Neural crest cell (in vitro differentiated cells): ENCODE measurements at regions not wholly inside any gene's neighbourhood (a gene's known extent, or its start where the extent isn't known, plus 50 kb on each side); places are given as distances from the start of the nearest gene placed in this dataset.

Source experiments
- DNase-seq: peaks from one replicate; pipeline ENCODE4 v3.0.0; 2021; ENCODE audit warnings: low read depth, mixed read lengths, low spot score
- H3K27ac Mint-ChIP-seq: one replicate; pipeline ENCODE4 v1.8.0; 2021; ENCODE audit warnings: mild to moderate bottlenecking, mixed read lengths; ENCODE audit not compliant: unreplicated experiment
- H3K27me3 Mint-ChIP-seq: 2 replicates; pipeline ENCODE4 v1.8.0; 2021; ENCODE audit warnings: low read depth, mild to moderate bottlenecking, mixed read lengths
- H3K36me3 Mint-ChIP-seq: 2 replicates; pipeline ENCODE4 v1.8.0; 2021; ENCODE audit warnings: low read depth, mild to moderate bottlenecking, mixed read lengths
- H3K4me1 Mint-ChIP-seq: 2 replicates; pipeline ENCODE4 v1.8.0; 2021; ENCODE audit warnings: mixed read lengths
- H3K4me3 Mint-ChIP-seq: one replicate; pipeline ENCODE4 v1.8.0; 2021; ENCODE audit warnings: mild to moderate bottlenecking, mixed read lengths
- H3K9me3 Mint-ChIP-seq: 2 replicates; pipeline ENCODE4 v1.8.0; 2021; ENCODE audit warnings: mixed read lengths
- CTCF ChIP-seq: fragments of 200-600 bp; sonication (generic); conservative IDR thresholded peaks from 2 replicates; pipeline ENCODE4 v1.5.0; 2021; ENCODE audit warnings: antibody characterized with exemption, mild to moderate bottlenecking

GRCh38 chr14:86796221-86797074 is 1196.5 kb downstream of the GALC start:
- H3K36me3 Mint-ChIP-seq, result no peaks in the 10 kb centered on the region
- TF ChIP-seq CTCF, result no peak
- H3K27ac Mint-ChIP-seq, result no peak overlapping the region
- H3K27me3 Mint-ChIP-seq, result no peaks in the 10 kb centered on the region
- no peaks in the 10 kb centered on the region for H3K9me3 Mint-ChIP-seq
- H3K4me3 Mint-ChIP-seq, result no peak overlapping the region
- H3K4me1 Mint-ChIP-seq, result no peaks in the 10 kb centered on the region
- no peak for DNase-seq

DNA sequence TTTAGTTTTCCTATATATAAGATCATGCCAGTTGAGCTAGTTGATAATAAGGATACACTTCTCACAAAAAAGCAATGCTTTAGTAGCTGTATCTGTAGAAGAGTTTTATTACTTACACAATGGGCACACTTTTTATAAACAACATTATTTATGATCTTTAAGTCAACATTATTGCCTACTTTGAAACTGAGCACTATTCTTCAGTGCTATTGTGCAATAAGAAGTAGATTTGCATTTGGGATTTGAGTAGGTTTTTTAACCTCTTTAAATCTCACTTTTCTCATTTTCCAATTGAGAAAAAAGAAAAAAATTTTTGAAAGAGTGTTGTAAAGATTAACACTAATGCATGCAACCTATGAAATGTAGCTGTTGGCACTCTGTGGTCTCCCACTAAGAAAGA is 1198.3 kb downstream of the GALC start:
- Mint-ChIP-seq H3K9me3 (no peaks in the 10 kb centered on the region), H3K27me3 (no peaks in the 10 kb centered on the region), H3K36me3 (no peaks in the 10 kb centered on the region), H3K4me1 (no peaks in the 10 kb centered on the region), H3K4me3 (no peak overlapping the region), H3K27ac (no peak overlapping the region)
- no peak for TF ChIP-seq CTCF
- no peak for DNase-seq

- no peaks in the 10 kb centered on the region for H3K4me1 Mint-ChIP-seq
- no peak for DNase-seq
- no peak overlapping the region for H3K4me3 Mint-ChIP-seq
- H3K27me3 Mint-ChIP-seq, result no peaks in the 10 kb centered on the region
- no peaks in the 10 kb centered on the region for H3K36me3 Mint-ChIP-seq
- no peaks in the 10 kb centered on the region for H3K9me3 Mint-ChIP-seq
- no peak for TF ChIP-seq CTCF
- H3K27ac Mint-ChIP-seq, result no peak overlapping the region
These were observed 1202.3 kb downstream of the GALC start for GRCh38 chr14:86790408-86791364.

GRCh38 chr14:86788224-86788623 is 1204.8 kb downstream of the GALC start:
- no peak overlapping the region for H3K4me3 Mint-ChIP-seq
- no peaks in the 10 kb centered on the region for H3K27me3 Mint-ChIP-seq
- no peaks in the 10 kb centered on the region for H3K36me3 Mint-ChIP-seq
- H3K9me3 Mint-ChIP-seq, result no peaks in the 10 kb centered on the region
- no peak for TF ChIP-seq CTCF
- H3K27ac Mint-ChIP-seq, result no peak overlapping the region
- no peaks in the 10 kb centered on the region for H3K4me1 Mint-ChIP-seq
- no peak for DNase-seq

GRCh38 chr14:86787717-86788116 is 1205.3 kb downstream of the GALC start:
- no peaks in the 10 kb centered on the region for H3K9me3 Mint-ChIP-seq

More at GRCh38 chr14:86787717-86788116, 1205.3 kb downstream of the GALC start:
- Mint-ChIP-seq H3K4me1 (no peaks in the 10 kb centered on the region), H3K4me3 (no peak overlapping the region), H3K27me3 (no peaks in the 10 kb centered on the region), H3K36me3 (no peaks in the 10 kb centered on the region), H3K27ac (no peak overlapping the region)
- TF ChIP-seq CTCF, result no peak
- no peak for DNase-seq
